LNCaP clone FGC (cell line): ENCODE measurements at regions not wholly inside any gene's neighbourhood (a gene's known extent, or its start where the extent isn't known, plus 50 kb on each side); places are given as distances from the start of the nearest gene placed in this dataset.

ENCODE experiments used
- DNase-seq: peaks from one replicate; pipeline ENCODE4 v3.0.0-alpha.2; 2011; ENCODE audit warnings: low read depth
- H3K4me3 ChIP-seq: 2 replicates; pipeline ENCODE4 v1.5.1; 2011; ENCODE audit warnings: mild to moderate bottlenecking, low read depth, low read length, control low read depth
- TF ChIP-seq, protein P1 (sequence below): IDR thresholded peaks from 2 replicates; pipeline ENCODE4 v1.5.1; 2012; ENCODE audit warnings: mild to moderate bottlenecking; ENCODE audit not compliant: control insufficient read depth, insufficient read depth; ENCODE audit errors: extremely low read depth

DNA sequence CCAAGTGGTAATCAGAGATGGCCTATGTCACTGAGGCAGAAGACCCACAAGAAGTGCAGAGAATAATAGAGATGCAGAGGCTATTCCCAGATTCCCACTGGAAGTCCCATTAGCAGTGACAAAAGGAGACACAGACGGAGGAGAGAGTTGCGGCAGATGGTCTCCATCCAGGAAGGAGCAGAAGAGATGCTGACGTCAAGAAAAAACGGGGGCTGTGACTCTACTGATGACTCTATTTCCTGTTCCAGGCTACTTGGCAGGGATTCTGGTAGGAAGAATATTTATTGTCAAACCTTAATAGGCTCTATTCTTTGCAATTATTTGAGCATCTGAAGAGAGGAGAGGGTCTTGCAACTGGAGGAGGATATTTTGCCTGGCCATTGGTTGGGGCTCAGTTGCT is 246.0 kb upstream of the ECI2 start:
- TF ChIP-seq, protein P1, sequence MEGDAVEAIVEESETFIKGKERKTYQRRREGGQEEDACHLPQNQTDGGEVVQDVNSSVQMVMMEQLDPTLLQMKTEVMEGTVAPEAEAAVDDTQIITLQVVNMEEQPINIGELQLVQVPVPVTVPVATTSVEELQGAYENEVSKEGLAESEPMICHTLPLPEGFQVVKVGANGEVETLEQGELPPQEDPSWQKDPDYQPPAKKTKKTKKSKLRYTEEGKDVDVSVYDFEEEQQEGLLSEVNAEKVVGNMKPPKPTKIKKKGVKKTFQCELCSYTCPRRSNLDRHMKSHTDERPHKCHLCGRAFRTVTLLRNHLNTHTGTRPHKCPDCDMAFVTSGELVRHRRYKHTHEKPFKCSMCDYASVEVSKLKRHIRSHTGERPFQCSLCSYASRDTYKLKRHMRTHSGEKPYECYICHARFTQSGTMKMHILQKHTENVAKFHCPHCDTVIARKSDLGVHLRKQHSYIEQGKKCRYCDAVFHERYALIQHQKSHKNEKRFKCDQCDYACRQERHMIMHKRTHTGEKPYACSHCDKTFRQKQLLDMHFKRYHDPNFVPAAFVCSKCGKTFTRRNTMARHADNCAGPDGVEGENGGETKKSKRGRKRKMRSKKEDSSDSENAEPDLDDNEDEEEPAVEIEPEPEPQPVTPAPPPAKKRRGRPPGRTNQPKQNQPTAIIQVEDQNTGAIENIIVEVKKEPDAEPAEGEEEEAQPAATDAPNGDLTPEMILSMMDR = no peak
- H3K4me3 ChIP-seq = no peak overlapping the region
- DNase-seq = no peak

DNA sequence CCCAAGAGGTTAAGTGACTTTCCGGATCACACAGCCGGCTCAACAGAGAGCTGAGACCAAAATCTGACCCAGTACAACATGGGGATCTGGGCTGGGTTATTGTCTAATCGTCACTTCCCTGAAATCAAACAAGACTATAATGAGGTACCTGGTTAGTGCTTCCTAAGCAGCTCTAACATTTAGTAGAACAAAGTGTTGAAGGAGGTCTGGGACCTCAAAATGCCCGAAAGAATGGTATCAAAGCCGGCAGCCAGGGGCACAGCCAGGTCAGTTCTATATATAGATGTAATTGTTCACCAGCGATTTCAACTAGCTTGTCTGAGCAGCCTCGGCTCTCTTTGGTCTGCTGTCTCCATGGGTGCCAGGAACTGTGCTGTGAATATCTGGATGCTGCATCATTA is 245.5 kb upstream of the ECI2 start:
- TF ChIP-seq, protein P1 = no peak
- no peak for DNase-seq
- no peak overlapping the region for H3K4me3 ChIP-seq

DNA sequence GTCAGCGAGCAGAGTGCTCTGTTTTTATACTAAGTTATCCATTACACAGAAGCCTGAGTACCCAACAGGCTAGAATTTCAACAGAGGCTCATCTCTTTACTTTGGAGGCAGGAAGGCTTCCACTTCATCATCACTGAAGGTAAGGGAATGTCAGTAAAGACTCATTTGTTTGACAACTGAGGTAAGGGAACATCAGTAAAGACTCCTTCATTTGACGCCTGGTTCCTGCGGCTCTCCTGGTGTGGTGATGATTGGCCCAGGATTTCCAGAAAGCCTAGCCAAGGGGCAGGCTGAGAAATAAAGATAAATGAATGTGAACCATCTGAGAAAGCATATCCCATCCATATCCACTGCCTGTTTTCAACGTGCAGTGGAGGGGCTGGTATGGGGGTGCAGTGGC is 244.6 kb upstream of the ECI2 start:
- H3K4me3 ChIP-seq = no peak overlapping the region
- no peak for DNase-seq
- TF ChIP-seq, protein P1 = no peak

DNA sequence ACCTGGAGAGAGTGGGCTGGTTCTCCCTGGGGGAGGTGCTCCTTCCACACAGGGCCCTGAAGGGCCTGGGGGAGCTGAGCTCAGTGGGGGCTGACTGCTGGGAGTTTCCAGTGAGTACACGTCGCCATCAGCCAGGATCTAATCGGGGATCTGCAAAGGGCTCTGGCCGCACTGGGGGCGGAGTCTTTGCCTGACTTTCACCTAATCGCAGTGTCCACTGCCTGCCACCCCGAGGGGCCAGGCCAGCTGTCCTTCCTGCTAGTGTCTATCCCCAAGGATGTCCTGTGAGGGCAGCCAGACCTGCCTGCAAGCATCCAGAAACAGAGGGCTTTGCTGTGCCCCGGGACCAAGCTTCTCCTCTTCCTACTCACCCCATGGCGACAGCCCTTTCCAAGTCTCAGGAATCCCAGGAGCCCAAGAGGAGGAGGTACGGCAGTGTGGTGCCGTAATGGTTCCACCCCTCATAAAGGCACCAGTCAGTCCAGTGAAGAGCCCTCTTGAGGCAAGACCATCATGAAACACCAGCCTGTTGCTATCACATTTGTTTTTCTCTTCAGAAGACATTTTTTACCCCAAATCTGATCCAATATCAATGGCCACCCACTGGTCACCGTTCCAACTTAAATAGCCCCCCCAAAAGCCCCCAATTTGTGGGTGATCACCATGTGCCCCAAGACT is 243.1 kb upstream of the ECI2 start:
- H3K4me3 ChIP-seq = no peak overlapping the region
- DNase-seq = no peak
- TF ChIP-seq, protein P1 = no peak

DNA sequence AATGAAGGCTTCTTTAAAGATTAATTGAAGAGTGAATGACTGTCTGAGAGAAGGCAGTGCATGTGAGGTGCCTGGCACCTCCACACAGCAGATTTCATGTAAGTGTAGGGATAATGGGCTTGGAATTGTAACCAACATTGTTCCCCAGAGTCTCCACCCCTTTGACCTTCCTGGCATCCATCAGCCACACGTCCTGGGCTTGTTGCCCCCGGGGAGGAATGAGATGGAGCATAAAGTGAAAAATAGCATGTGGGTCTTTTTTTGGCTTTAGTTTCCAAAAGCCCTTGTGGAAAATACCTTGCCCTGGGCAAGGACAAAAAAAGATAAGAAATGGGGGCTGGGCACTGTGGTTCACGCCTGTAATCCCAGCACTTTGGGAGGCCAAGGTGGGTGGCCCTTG is 242.2 kb upstream of the ECI2 start:
- TF ChIP-seq, protein P1 = no peak
- H3K4me3 ChIP-seq = no peak overlapping the region
- no peak for DNase-seq

DNA sequence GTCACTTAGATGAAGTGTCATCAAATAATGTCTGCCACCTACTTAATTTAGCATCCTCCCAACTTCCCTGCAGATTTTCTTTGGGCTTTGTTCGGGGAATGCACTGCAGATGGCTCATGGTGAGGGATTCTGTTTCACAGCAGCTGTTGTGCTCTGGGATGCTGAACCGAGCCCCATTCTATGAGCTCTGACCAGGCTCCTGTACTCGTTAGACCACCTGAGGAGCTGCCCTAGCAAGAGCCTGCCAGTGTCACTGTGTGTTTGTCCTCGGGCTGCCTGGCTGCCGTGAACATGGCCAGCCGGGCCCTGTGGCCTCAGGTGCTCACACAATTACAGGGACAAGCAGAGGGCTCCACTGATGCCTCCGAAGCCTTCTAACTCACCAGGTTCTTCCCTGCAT is 238.8 kb upstream of the ECI2 start:
- H3K4me3 ChIP-seq = no peak overlapping the region
- no peak for DNase-seq
- TF ChIP-seq, protein P1 = no peak

DNA sequence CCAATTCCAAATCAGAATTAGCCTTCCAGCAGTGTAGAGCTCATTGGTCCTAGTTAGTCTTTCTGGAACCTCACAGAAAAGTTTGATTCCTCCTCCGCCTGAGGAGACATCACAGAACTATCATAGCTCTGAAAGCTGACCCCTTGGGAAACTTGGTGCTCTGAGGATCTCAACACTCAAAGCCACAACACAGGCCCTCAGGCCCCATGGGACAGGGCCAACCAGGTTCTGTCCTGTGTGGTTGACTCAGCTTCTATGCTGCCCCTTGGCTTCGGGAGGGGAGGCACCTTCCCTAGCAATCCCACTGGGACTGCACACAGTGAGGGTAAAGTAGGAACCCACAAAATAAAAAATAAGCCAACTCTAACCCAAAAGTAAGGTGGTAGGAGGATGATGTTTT is 237.5 kb upstream of the ECI2 start:
- no peak for DNase-seq
- TF ChIP-seq, protein P1 = no peak

More for the DNA sequence above, 237.5 kb upstream of the ECI2 start:
- no peak overlapping the region for H3K4me3 ChIP-seq
